ENCODE measurements at regions not wholly inside any gene's neighbourhood (a gene's known extent, or its start where the extent isn't known, plus 50 kb on each side); places are given as distances from the start of the nearest gene placed in this dataset.

DNA sequence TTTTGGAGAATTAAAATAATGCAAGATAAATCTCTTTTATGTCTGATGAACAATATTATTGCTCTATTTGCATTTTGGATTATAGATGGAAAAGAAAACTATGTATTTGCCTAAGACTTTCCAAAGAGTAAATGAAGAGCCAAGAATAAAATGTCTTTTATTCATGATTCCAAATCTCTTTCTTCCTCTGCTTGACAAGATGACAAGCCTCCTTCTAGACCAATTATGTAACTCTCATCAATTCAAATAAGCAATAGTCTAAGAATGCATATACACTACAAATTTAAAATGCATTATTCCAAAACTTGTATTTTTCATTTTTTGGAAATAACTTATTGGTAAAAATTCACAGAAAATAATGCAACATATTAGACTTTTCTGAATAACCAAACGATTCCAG, 377.3 kb downstream of the GASK1B start:
- TF ChIP-seq, protein P1, sequence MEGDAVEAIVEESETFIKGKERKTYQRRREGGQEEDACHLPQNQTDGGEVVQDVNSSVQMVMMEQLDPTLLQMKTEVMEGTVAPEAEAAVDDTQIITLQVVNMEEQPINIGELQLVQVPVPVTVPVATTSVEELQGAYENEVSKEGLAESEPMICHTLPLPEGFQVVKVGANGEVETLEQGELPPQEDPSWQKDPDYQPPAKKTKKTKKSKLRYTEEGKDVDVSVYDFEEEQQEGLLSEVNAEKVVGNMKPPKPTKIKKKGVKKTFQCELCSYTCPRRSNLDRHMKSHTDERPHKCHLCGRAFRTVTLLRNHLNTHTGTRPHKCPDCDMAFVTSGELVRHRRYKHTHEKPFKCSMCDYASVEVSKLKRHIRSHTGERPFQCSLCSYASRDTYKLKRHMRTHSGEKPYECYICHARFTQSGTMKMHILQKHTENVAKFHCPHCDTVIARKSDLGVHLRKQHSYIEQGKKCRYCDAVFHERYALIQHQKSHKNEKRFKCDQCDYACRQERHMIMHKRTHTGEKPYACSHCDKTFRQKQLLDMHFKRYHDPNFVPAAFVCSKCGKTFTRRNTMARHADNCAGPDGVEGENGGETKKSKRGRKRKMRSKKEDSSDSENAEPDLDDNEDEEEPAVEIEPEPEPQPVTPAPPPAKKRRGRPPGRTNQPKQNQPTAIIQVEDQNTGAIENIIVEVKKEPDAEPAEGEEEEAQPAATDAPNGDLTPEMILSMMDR (IDR thresholded peaks at IDR 0.05 in 8 of 11, conservative IDR thresholded peaks at IDR 0.05 in 3 of 11): no peak
- no peak for TF ChIP-seq POLR2AphosphoS5 (IDR thresholded peaks at IDR 0.05)

Data from spleen (tissue), 7 donors.